ENCODE measurements at regions not wholly inside any gene's neighbourhood (a gene's known extent, or its start where the extent isn't known, plus 50 kb on each side); places are given as distances from the start of the nearest gene placed in this dataset.

- TF ChIP-seq POLR2A (IDR thresholded peaks at IDR 0.05) = no peak
- TF ChIP-seq, protein P1, sequence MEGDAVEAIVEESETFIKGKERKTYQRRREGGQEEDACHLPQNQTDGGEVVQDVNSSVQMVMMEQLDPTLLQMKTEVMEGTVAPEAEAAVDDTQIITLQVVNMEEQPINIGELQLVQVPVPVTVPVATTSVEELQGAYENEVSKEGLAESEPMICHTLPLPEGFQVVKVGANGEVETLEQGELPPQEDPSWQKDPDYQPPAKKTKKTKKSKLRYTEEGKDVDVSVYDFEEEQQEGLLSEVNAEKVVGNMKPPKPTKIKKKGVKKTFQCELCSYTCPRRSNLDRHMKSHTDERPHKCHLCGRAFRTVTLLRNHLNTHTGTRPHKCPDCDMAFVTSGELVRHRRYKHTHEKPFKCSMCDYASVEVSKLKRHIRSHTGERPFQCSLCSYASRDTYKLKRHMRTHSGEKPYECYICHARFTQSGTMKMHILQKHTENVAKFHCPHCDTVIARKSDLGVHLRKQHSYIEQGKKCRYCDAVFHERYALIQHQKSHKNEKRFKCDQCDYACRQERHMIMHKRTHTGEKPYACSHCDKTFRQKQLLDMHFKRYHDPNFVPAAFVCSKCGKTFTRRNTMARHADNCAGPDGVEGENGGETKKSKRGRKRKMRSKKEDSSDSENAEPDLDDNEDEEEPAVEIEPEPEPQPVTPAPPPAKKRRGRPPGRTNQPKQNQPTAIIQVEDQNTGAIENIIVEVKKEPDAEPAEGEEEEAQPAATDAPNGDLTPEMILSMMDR (IDR thresholded peaks at IDR 0.05) = no peak
These were observed 144.2 kb upstream of the POGK start for GRCh38 chr1:166695115-166695514.
